Fibroblast of lung (primary cell): ENCODE measurements at regions not wholly inside any gene's neighbourhood (a gene's known extent, or its start where the extent isn't known, plus 50 kb on each side); places are given as distances from the start of the nearest gene placed in this dataset.

Source experiments
- DNase-seq, 2 donors: peaks; one replicate each; pipeline versions ENCODE4 v3.0.0 to v3.0.0-alpha.2; 2010; ENCODE audit warnings: low read depth in 2 of 2
- H2AFZ ChIP-seq: 2 replicates; pipeline ENCODE4 v1.5.1; 2012; ENCODE audit warnings: low read length, control low read depth, inconsistent platforms
- H3K27ac ChIP-seq: 2 replicates; pipeline ENCODE4 v1.5.1; 2011; ENCODE audit warnings: low read length, control low read depth; ENCODE audit not compliant: insufficient read depth
- H3K27me3 ChIP-seq: 2 replicates; pipeline ENCODE4 v1.5.1; 2011; ENCODE audit warnings: mild to moderate bottlenecking, low read length; ENCODE audit not compliant: control insufficient read depth, insufficient read depth
- H3K36me3 ChIP-seq: 2 replicates; pipeline ENCODE4 v1.5.1; 2011; ENCODE audit warnings: low read length; ENCODE audit not compliant: control insufficient read depth, insufficient read depth
- H3K4me1 ChIP-seq: 2 replicates; pipeline ENCODE4 v1.5.1; 2011; ENCODE audit warnings: low read length; ENCODE audit not compliant: control insufficient read depth, insufficient read depth; ENCODE audit errors: extremely low read depth
- H3K4me2 ChIP-seq: 2 replicates; pipeline ENCODE4 v1.5.1; 2011; ENCODE audit warnings: low read length, control low read depth; ENCODE audit not compliant: insufficient read depth; ENCODE audit errors: extremely low read depth
- H3K4me3 ChIP-seq, 4 experiments: fragments of 200-600 bp in 1 of 4; sonication (generic) in 1 of 4; replicated peaks in 1 of 4; 2 replicates each; pipeline ENCODE4 v1.5.1; 2011 to 2016; ENCODE audit warnings: low read length in 4 of 4, low read depth in 3 of 4, mild to moderate bottlenecking in 3 of 4, control low read depth in 2 of 4, inconsistent platforms in 1 of 4, mixed read lengths in 1 of 4; ENCODE audit not compliant: insufficient read depth in 1 of 4; ENCODE audit errors: control extremely low read depth in 1 of 4
- H3K79me2 ChIP-seq: 2 replicates; pipeline ENCODE4 v1.5.1; 2012; ENCODE audit warnings: mild to moderate bottlenecking, low read length, inconsistent platforms; ENCODE audit not compliant: control insufficient read depth, insufficient read depth
- H3K9ac ChIP-seq: 2 replicates; pipeline ENCODE4 v1.5.1; 2011; ENCODE audit warnings: mild to moderate bottlenecking, low read length, control low read depth; ENCODE audit not compliant: insufficient read depth
- H3K9me3 ChIP-seq: 2 replicates; pipeline ENCODE4 v1.5.1; 2012; ENCODE audit warnings: low read depth, low read length; ENCODE audit not compliant: control insufficient read depth, insufficient read depth
- H4K20me1 ChIP-seq: 2 replicates; pipeline ENCODE4 v1.5.1; 2011; ENCODE audit warnings: low read length; ENCODE audit not compliant: control insufficient read depth, insufficient read depth; ENCODE audit errors: extremely low read depth
- EZH2 ChIP-seq: IDR thresholded peaks from 2 replicates; pipeline ENCODE4 v1.5.1; 2012; ENCODE audit warnings: low read length, control low read depth, mild to moderate bottlenecking; ENCODE audit errors: missing control alignments
- TF ChIP-seq, protein P1 (sequence below), 2 donors: IDR thresholded peaks in 1 of 2; conservative IDR thresholded peaks in 1 of 2; 1 replicate in 1 of 2; 2 replicates in 1 of 2; pipeline ENCODE4 v1.5.1; 2011 to 2012; ENCODE audit warnings: low read length in 2 of 2, control low read depth in 1 of 2, inconsistent platforms in 1 of 2, low read depth in 1 of 2, mild to moderate bottlenecking in 1 of 2

- Histone ChIP-seq H3K27ac (no peak overlapping the region), H3K4me2 (no peak overlapping the region), H3K9ac (no peak overlapping the region), H3K4me3 (no peak overlapping the region), H4K20me1 (no peaks in the 10 kb centered on the region), H3K36me3 (no peaks in the 10 kb centered on the region), H3K9me3 (no peaks in the 10 kb centered on the region), H3K4me1 (no peaks in the 10 kb centered on the region), H2AFZ (no peak overlapping the region), H3K27me3 (no peaks in the 10 kb centered on the region), H3K79me2 (no peaks in the 10 kb centered on the region)
- TF ChIP-seq EZH2, result no peak
- TF ChIP-seq, protein P1, sequence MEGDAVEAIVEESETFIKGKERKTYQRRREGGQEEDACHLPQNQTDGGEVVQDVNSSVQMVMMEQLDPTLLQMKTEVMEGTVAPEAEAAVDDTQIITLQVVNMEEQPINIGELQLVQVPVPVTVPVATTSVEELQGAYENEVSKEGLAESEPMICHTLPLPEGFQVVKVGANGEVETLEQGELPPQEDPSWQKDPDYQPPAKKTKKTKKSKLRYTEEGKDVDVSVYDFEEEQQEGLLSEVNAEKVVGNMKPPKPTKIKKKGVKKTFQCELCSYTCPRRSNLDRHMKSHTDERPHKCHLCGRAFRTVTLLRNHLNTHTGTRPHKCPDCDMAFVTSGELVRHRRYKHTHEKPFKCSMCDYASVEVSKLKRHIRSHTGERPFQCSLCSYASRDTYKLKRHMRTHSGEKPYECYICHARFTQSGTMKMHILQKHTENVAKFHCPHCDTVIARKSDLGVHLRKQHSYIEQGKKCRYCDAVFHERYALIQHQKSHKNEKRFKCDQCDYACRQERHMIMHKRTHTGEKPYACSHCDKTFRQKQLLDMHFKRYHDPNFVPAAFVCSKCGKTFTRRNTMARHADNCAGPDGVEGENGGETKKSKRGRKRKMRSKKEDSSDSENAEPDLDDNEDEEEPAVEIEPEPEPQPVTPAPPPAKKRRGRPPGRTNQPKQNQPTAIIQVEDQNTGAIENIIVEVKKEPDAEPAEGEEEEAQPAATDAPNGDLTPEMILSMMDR (conservative IDR thresholded peaks at IDR 0.05 in 1 of 2, IDR thresholded peaks at IDR 0.05 in 1 of 2; ENCODE audit: low read depth in 1 of 2, low read length in 2 of 2), result no peak
- DNase-seq, result peak in 1 of 2 donors; percentile 76
Measured at GRCh38 chr18:2108591-2108990, 462.7 kb downstream of the METTL4 start.

DNA sequence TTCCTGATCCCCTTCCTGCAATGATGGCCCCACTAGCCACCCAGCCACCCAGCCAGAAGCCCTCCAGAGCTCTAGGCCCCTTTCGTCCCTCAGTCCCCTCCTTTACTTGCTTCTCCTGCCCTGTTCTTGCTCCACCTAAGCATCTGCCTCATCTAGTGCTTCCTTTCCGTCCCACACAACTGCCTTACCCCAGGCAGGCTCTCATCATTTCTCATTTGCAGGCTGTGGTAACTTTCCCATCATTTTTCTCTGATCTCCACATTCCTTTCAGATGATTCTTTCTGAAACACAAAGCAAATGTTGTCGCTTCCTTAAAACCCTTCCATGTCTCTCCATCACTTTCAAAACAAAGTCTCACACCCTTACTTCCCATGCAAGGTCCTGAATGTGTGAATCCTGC, 459.8 kb downstream of the METTL4 start:
- H2AFZ ChIP-seq, result no peak overlapping the region
- H3K4me2 ChIP-seq, result no peak overlapping the region
- H3K9me3 ChIP-seq, result no peaks in the 10 kb centered on the region
- H3K79me2 ChIP-seq, result no peaks in the 10 kb centered on the region
- no peaks in the 10 kb centered on the region for H4K20me1 ChIP-seq
- TF ChIP-seq EZH2, result no peak
- TF ChIP-seq, protein P1 (conservative IDR thresholded peaks at IDR 0.05 in 1 of 2, IDR thresholded peaks at IDR 0.05 in 1 of 2; ENCODE audit: low read depth in 1 of 2, low read length in 2 of 2), result no peak
- H3K27me3 ChIP-seq, result no peaks in the 10 kb centered on the region
- no peak overlapping the region for H3K4me3 ChIP-seq
- no peak overlapping the region for H3K27ac ChIP-seq
- H3K36me3 ChIP-seq, result no peaks in the 10 kb centered on the region
- no peaks in the 10 kb centered on the region for H3K4me1 ChIP-seq
- DNase-seq, result peak in 1 of 2 donors; percentile 88
- H3K9ac ChIP-seq, result no peak overlapping the region

- H4K20me1 ChIP-seq, result no peaks in the 10 kb centered on the region
- H3K9ac ChIP-seq, result no peak overlapping the region
- no peaks in the 10 kb centered on the region for H3K9me3 ChIP-seq
- H3K36me3 ChIP-seq, result no peaks in the 10 kb centered on the region
- no peaks in the 10 kb centered on the region for H3K4me1 ChIP-seq
- no peaks in the 10 kb centered on the region for H3K79me2 ChIP-seq
- DNase-seq, result peak in 1 of 2 donors; percentile 41
- H2AFZ ChIP-seq, result no peak overlapping the region
- no peak overlapping the region for H3K4me3 ChIP-seq
- H3K27me3 ChIP-seq, result no peaks in the 10 kb centered on the region
- no peak overlapping the region for H3K4me2 ChIP-seq
- H3K27ac ChIP-seq, result no peak overlapping the region
- TF ChIP-seq EZH2, result no peak
- TF ChIP-seq, protein P1 (conservative IDR thresholded peaks at IDR 0.05 in 1 of 2, IDR thresholded peaks at IDR 0.05 in 1 of 2; ENCODE audit: low read depth in 1 of 2, low read length in 2 of 2), result no peak
Measured at GRCh38 chr18:2112435-2113045, 458.8 kb downstream of the METTL4 start.
